ENCODE measurements at regions not wholly inside any gene's neighbourhood (a gene's known extent, or its start where the extent isn't known, plus 50 kb on each side); places are given as distances from the start of the nearest gene placed in this dataset.

DNA sequence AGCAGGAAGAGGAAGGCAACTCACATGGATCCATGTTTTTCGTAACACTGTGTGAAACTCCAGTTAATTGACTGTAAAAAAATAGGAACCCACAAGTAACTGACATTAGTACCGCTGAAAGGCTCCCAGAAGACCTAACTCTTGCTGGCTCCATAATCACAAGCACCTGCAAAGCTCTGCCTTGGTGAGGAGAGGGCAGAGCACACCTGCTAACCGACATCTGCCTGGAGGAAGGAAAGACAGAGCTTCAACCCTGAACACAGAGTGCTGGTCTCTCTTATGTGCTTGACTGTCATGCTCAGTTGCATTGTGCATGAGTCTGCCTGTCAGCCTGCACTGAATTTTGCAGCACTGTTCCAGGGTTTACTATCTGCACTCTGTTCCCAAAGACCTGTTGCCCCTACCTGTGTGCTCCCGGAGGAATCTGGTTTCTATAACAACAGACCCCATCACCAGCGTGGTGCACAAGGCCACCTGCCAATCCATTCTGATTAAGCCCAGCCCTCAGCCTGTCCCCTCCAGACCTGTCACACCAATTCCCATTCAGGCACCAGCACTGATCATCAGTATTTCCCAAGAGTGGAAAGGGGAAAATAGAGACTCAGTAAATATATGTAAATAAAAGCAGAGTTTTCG, 63.1 kb upstream of the ANKRD1 start:
- TF ChIP-seq, protein P1, sequence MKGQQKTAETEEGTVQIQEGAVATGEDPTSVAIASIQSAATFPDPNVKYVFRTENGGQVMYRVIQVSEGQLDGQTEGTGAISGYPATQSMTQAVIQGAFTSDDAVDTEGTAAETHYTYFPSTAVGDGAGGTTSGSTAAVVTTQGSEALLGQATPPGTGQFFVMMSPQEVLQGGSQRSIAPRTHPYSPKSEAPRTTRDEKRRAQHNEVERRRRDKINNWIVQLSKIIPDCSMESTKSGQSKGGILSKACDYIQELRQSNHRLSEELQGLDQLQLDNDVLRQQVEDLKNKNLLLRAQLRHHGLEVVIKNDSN (IDR thresholded peaks at IDR 0.05), result no peak
- no peak for TF ChIP-seq TEAD4 (IDR thresholded peaks at IDR 0.05)
- no peak for TF ChIP-seq NFIC (IDR thresholded peaks at IDR 0.05)
- TF ChIP-seq, protein P2, sequence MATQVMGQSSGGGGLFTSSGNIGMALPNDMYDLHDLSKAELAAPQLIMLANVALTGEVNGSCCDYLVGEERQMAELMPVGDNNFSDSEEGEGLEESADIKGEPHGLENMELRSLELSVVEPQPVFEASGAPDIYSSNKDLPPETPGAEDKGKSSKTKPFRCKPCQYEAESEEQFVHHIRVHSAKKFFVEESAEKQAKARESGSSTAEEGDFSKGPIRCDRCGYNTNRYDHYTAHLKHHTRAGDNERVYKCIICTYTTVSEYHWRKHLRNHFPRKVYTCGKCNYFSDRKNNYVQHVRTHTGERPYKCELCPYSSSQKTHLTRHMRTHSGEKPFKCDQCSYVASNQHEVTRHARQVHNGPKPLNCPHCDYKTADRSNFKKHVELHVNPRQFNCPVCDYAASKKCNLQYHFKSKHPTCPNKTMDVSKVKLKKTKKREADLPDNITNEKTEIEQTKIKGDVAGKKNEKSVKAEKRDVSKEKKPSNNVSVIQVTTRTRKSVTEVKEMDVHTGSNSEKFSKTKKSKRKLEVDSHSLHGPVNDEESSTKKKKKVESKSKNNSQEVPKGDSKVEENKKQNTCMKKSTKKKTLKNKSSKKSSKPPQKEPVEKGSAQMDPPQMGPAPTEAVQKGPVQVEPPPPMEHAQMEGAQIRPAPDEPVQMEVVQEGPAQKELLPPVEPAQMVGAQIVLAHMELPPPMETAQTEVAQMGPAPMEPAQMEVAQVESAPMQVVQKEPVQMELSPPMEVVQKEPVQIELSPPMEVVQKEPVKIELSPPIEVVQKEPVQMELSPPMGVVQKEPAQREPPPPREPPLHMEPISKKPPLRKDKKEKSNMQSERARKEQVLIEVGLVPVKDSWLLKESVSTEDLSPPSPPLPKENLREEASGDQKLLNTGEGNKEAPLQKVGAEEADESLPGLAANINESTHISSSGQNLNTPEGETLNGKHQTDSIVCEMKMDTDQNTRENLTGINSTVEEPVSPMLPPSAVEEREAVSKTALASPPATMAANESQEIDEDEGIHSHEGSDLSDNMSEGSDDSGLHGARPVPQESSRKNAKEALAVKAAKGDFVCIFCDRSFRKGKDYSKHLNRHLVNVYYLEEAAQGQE (IDR thresholded peaks at IDR 0.05; ENCODE audit: low read depth), result no peak
- no peak for TF ChIP-seq YY1 (IDR thresholded peaks at IDR 0.05; ENCODE audit: low read depth)
- TF ChIP-seq CREB1 (IDR thresholded peaks at IDR 0.05; ENCODE audit: low read depth), result no peak
- TF ChIP-seq FOXM1 (IDR thresholded peaks at IDR 0.05; ENCODE audit: borderline replicate concordance, low read depth), result no peak
- TF ChIP-seq, protein P3, sequence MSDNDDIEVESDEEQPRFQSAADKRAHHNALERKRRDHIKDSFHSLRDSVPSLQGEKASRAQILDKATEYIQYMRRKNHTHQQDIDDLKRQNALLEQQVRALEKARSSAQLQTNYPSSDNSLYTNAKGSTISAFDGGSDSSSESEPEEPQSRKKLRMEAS (IDR thresholded peaks at IDR 0.05), result no peak
- TF ChIP-seq RAD21 (IDR thresholded peaks at IDR 0.05; ENCODE audit: low read depth), result no peak

DNA sequence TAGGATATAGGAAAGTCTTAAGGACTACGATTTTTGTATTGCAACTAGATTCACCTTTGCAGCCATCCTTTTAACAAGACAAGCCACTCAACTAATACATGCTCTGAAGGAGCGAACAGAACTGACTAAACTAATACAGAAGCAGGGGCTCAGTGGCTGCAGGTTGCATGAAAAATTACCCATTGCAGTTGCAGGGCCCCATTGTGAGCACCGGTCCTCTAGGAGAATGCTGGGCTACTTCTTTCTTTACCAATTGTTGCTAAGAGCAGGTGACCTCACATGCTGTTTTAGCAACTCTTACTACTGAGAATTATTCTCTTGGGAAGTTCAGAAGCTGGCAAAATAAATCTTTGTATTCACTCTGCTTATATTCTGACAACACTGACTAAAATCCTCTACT, 64.0 kb upstream of the ANKRD1 start:
- TF ChIP-seq TAF1 (IDR thresholded peaks at IDR 0.05; ENCODE audit: low read depth) (no peak), CEBPB (IDR thresholded peaks at IDR 0.05) (no peak), RAD21 (IDR thresholded peaks at IDR 0.05; ENCODE audit: low read depth) (no peak), TCF12 (IDR thresholded peaks at IDR 0.05; ENCODE audit: low read depth) (no peak), YY1 (IDR thresholded peaks at IDR 0.05; ENCODE audit: low read depth) (no peak)
- TF ChIP-seq, protein P3 (IDR thresholded peaks at IDR 0.05), result no peak
- TF ChIP-seq, protein P2 (IDR thresholded peaks at IDR 0.05; ENCODE audit: low read depth), result no peak

DNA sequence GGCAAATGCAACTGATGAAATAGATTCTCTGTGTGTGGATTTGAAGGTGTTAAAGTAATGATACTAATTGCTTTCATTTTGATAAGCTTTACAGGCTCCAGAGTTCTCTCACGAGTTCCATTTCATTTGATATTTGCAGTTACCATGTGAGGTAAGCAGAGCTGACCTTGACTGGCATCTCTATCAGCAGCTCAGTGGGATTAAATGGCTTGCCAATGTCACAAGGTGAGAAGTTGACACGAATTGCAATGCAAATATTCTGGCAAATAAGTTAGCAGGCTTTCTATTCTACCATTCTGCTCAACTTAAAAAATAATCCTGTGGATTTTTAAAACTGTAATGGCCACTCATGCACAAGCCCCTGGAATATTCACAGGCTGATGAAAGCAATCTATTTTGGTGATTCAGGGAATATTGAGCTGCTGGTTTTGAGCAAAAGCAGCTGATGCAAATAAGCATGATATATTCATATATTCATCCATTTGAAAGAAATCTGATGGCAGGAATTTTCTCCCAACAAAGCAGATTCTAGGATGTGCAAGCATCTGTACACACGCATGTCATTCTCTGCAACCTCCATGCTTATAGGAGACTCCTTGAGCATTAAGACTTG, 64.5 kb upstream of the ANKRD1 start:
- TF ChIP-seq CEBPB (IDR thresholded peaks at IDR 0.05) (no peak), TEAD4 (IDR thresholded peaks at IDR 0.05) (no peak)

DNA sequence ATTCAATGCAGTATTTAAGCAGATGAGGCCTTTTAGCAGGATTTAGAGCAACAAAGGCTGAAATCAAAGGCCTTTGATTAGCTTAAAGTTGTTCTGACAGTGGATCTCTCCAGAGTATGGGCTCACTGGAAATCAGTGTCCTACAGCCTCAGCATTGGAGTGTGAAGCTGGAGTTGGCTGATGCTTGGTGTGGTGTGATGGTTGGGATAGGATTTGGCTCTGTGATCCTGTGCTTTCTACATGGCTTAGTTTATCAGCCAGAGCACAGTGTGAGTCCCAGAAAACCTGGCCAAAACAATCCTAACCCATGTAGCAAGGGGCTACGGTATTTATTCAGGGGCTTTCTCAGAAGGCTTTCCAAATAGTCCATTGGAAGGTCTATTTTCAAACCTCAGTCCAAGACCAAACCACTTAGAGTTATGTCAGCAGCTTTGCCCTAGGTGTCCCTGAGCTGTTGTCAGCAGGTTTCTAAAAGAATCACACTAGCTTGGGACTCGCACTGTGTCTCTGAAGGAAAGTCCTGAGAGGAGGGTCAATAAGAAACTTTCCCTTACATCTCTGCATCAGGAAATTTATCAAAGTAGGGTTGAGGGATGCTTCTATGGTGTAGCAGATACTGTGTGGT, 65.4 kb upstream of the ANKRD1 start:
- TF ChIP-seq, protein P3 (IDR thresholded peaks at IDR 0.05), result no peak
- TF ChIP-seq CEBPB (IDR thresholded peaks at IDR 0.05) (no peak), ZBTB7A (IDR thresholded peaks at IDR 0.05; ENCODE audit: low read depth) (no peak)

DNA sequence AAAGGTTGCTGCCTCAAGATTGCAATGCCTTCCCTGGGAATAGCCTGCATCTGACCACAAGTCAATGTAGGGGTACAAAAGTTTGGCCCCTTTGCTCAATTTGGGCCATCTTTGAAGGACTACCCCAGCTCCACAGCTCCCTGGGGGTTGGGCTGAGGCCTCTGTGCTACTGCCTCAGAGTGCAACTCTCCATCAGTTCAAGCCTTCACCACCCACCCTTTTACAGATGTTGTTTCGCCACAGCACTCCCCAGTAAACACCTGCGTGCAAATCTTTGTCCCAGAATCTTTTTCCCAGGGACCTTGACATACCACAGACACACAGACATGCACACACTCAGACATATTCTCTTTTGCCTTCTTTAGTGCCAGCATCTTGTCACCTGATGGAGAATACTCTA, 66.0 kb upstream of the ANKRD1 start:
- TF ChIP-seq ZBTB7A (IDR thresholded peaks at IDR 0.05; ENCODE audit: low read depth), result no peak
- no peak for TF ChIP-seq TEAD4 (IDR thresholded peaks at IDR 0.05)
- TF ChIP-seq CREB1 (IDR thresholded peaks at IDR 0.05; ENCODE audit: low read depth), result no peak
- TF ChIP-seq YY1 (IDR thresholded peaks at IDR 0.05; ENCODE audit: low read depth), result no peak
- TF ChIP-seq NFIC (IDR thresholded peaks at IDR 0.05), result no peak
- no peak for TF ChIP-seq EGR1 (IDR thresholded peaks at IDR 0.05)
- no peak for TF ChIP-seq EP300 (IDR thresholded peaks at IDR 0.05; ENCODE audit: borderline replicate concordance)
- TF ChIP-seq CEBPB (IDR thresholded peaks at IDR 0.05), result no peak

DNA sequence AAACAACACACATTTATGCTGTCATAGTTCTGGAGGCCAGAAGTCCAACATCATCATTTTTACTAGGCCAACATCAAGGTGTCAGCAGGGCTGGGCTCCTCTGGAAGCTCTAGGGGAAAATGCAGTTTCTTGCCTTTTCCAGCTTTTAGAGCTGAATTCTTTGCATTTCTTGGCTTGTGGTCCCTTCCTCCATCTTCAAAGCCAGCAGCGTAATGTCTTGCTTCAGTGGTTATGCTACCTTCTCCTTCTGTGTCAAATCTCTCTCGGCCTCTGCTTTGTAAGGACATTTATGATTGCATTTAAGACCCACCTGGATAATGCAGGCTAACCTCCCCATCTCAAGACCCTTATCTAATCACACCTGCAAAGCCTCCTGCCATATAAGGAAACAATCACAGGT, 66.5 kb upstream of the ANKRD1 start:
- TF ChIP-seq TEAD4 (IDR thresholded peaks at IDR 0.05) (peak; percentile 81), EP300 (IDR thresholded peaks at IDR 0.05; ENCODE audit: borderline replicate concordance) (no peak), YY1 (IDR thresholded peaks at IDR 0.05; ENCODE audit: low read depth) (no peak), EGR1 (IDR thresholded peaks at IDR 0.05) (no peak)
- TF ChIP-seq, protein P3 (IDR thresholded peaks at IDR 0.05), result no peak

DNA sequence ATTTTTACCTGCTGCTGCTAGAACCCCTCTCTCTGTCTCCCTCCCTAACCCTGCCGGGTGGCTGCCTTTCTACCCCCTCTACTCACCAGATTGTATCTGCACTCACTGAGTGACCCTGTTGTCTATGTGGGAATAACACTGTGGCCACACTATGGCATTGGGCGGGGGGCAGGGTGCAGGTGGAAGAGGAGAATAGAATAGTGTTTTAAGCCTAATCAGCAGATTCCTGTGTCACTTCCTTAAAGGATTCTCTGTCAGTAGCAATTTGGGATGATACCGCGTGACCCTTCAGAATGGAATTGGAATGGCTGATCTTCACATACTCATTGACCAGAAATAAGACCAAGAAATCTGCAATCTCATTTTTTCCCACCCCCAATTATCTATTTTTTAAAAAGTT, 67.1 kb upstream of the ANKRD1 start:
- TF ChIP-seq RAD21 (IDR thresholded peaks at IDR 0.05; ENCODE audit: low read depth) (no peak), NFIC (IDR thresholded peaks at IDR 0.05) (no peak), EGR1 (IDR thresholded peaks at IDR 0.05) (no peak), EP300 (IDR thresholded peaks at IDR 0.05; ENCODE audit: borderline replicate concordance) (no peak), CREB1 (IDR thresholded peaks at IDR 0.05; ENCODE audit: low read depth) (no peak), YY1 (IDR thresholded peaks at IDR 0.05; ENCODE audit: low read depth) (no peak), ZBTB7A (IDR thresholded peaks at IDR 0.05; ENCODE audit: low read depth) (no peak), TCF12 (IDR thresholded peaks at IDR 0.05; ENCODE audit: low read depth) (no peak), TAF1 (IDR thresholded peaks at IDR 0.05; ENCODE audit: low read depth) (no peak), CEBPB (IDR thresholded peaks at IDR 0.05) (no peak), TEAD4 (IDR thresholded peaks at IDR 0.05) (no peak), FOXM1 (IDR thresholded peaks at IDR 0.05; ENCODE audit: borderline replicate concordance, low read depth) (no peak)
- TF ChIP-seq, protein P1 (IDR thresholded peaks at IDR 0.05), result no peak
- TF ChIP-seq, protein P3 (IDR thresholded peaks at IDR 0.05), result no peak
- TF ChIP-seq, protein P2 (IDR thresholded peaks at IDR 0.05; ENCODE audit: low read depth), result no peak
